ENCODE measurements at regions not wholly inside any gene's neighbourhood (a gene's known extent, or its start where the extent isn't known, plus 50 kb on each side); places are given as distances from the start of the nearest gene placed in this dataset.

DNA sequence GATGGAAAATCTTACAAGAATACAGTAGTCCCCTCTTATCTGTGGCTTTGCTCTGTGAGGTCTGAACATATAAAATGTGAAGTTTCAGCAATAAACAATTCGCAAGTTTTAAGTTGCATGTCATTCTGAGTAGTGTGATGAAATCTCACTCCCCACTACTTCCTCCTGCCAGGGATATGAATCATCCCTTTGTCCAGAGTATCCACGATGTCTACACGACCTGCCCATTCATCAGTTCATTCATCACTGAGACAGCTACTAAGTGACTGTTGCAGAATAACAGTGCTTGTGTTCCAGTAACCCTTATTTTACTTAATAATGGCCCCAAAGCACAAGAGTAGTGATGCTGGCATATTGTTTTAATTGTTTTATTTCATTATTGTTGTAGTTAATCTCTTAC lies 489.2 kb upstream of the UBE2E2 start:
- ChIA-PET POLR2A (no interaction called here), CTCF (interaction anchor here (0.9 to 1.3 kb wide), 2 partner anchors 10 to 16 kb away, joined by 4 to 5 read pairs; no protein-coding TSS in a partner anchor)
- Histone ChIP-seq H3K4me2 (no peak overlapping the region), H3K9ac (no peak overlapping the region), H3K79me2 (ENCODE audit: insufficient read depth) (no peaks in the 10 kb centered on the region), H4K20me1 (ENCODE audit: insufficient read depth) (no peaks in the 10 kb centered on the region), H3K36me3 (replicated peaks in 1 of 2; ENCODE audit: control insufficient read depth in 1 of 2, insufficient read depth in 2 of 2, low read length in 1 of 2) (no peaks in the 10 kb centered on the region), H3F3A (replicated peaks; ENCODE audit: insufficient read depth) (no peaks in the 10 kb centered on the region), H3K4me3 (ENCODE audit: low read depth in 2 of 2, low read length in 1 of 2) (no peak overlapping the region), H3K4me1 (ENCODE audit: control insufficient read depth in 1 of 2, insufficient read depth in 2 of 2, low read depth in 1 of 2, low read length in 1 of 2) (no peaks in the 10 kb centered on the region), H3K9me2 (no peaks in the 10 kb centered on the region), H2AFZ (ENCODE audit: low read depth) (no peak overlapping the region; the same call in 1 of the 2 replicates), H3K9me3 (no peaks in the 10 kb centered on the region), H3K27ac (ENCODE audit: low read depth in 2 of 2, low read length in 1 of 2) (no peak overlapping the region), H3K27me3 (ENCODE audit: insufficient read depth) (no peaks in the 10 kb centered on the region)
- WGBS (ENCODE audit: low lambda C conversion rate): 4% methylated on average over 3 of the region's 3 CpGs
- TF ChIP-seq, protein P1, sequence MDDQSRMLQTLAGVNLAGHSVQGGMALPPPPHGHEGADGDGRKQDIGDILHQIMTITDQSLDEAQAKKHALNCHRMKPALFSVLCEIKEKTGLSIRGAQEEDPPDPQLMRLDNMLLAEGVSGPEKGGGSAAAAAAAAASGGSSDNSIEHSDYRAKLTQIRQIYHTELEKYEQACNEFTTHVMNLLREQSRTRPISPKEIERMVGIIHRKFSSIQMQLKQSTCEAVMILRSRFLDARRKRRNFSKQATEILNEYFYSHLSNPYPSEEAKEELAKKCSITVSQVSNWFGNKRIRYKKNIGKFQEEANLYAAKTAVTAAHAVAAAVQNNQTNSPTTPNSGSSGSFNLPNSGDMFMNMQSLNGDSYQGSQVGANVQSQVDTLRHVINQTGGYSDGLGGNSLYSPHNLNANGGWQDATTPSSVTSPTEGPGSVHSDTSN (IDR thresholded peaks at IDR 0.05): peak; percentile 70
- TF ChIP-seq IRF3 (IDR thresholded peaks at IDR 0.05; ENCODE audit: low read depth, low read length) (no peak), ELF1 (IDR thresholded peaks at IDR 0.05) (no peak), USF2 (IDR thresholded peaks at IDR 0.05; ENCODE audit: borderline replicate concordance, low read depth, low read length) (no peak), MEF2A (IDR thresholded peaks at IDR 0.05; ENCODE audit: borderline replicate concordance, low read depth) (no peak), SMC3 (IDR thresholded peaks at IDR 0.05; ENCODE audit: low read depth, low read length) (no peak), MXI1 (IDR thresholded peaks at IDR 0.05; ENCODE audit: low read depth, low read length) (no peak), FOSL2 (IDR thresholded peaks at IDR 0.05; ENCODE audit: borderline replicate concordance, low read depth) (peak; percentile 35; the same call in 1 of the 2 replicates), CTCF (IDR thresholded peaks at IDR 0.05) (no peak)
- DNase-seq: no peak

DNA sequence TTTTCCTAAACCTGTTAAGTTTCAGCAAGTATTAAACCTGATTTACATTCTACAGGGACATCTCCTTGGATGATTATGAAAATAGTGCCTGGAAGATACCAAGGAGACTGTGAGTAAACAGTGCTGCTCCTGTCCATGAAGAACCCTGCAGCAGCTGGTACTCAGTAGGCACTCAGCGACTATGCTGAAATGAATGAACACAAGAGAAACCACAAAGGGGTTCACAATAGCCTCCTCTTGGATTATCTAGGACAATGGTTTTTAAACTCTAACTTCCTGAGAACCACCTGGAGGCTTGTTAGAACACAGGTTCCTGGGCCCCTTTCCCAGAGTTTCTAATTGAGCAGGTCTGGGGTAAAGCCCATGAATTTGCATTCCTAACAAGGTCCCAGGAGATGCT lies 488.4 kb upstream of the UBE2E2 start:
- TF ChIP-seq, protein P1 (IDR thresholded peaks at IDR 0.05): no peak
- no peak for TF ChIP-seq FOSL2 (IDR thresholded peaks at IDR 0.05; ENCODE audit: borderline replicate concordance, low read depth)
- TF ChIP-seq YY1 (IDR thresholded peaks at IDR 0.05; ENCODE audit: low read depth): no peak
- no peak for TF ChIP-seq POLR2AphosphoS5 (IDR thresholded peaks at IDR 0.05; ENCODE audit: low read depth, low read length)
- TF ChIP-seq USF1 (IDR thresholded peaks at IDR 0.05; ENCODE audit: borderline replicate concordance, low read depth): no peak
- TF ChIP-seq MXI1 (IDR thresholded peaks at IDR 0.05; ENCODE audit: low read depth, low read length): no peak
- no peak for TF ChIP-seq MEF2A (IDR thresholded peaks at IDR 0.05; ENCODE audit: borderline replicate concordance, low read depth)
- TF ChIP-seq GABPA (IDR thresholded peaks at IDR 0.05; ENCODE audit: low read depth): no peak
- TF ChIP-seq, protein P2, sequence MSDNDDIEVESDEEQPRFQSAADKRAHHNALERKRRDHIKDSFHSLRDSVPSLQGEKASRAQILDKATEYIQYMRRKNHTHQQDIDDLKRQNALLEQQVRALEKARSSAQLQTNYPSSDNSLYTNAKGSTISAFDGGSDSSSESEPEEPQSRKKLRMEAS (IDR thresholded peaks at IDR 0.05; ENCODE audit: low read depth): no peak
- TF ChIP-seq JUND (IDR thresholded peaks at IDR 0.05): no peak
- TF ChIP-seq TCF12 (IDR thresholded peaks at IDR 0.05): no peak
- TF ChIP-seq TAF1 (IDR thresholded peaks at IDR 0.05; ENCODE audit: borderline replicate concordance, low read depth, low read length): no peak
- ChIA-PET POLR2A (no interaction called here), CTCF (no interaction called here)

More for the DNA sequence above, 488.4 kb upstream of the UBE2E2 start:
- H3K4me3 ChIP-seq (ENCODE audit: low read depth in 2 of 2, low read length in 1 of 2): no peak overlapping the region
- 60% methylated on average over 1 of the region's 1 CpG for WGBS (ENCODE audit: low lambda C conversion rate)
- H3K9me3 ChIP-seq: no peaks in the 10 kb centered on the region
- no peak overlapping the region for H3K4me2 ChIP-seq
- no peaks in the 10 kb centered on the region for H3K4me1 ChIP-seq (ENCODE audit: control insufficient read depth in 1 of 2, insufficient read depth in 2 of 2, low read depth in 1 of 2, low read length in 1 of 2)
- no peaks in the 10 kb centered on the region for H3K79me2 ChIP-seq (ENCODE audit: insufficient read depth)
- H3F3A ChIP-seq (replicated peaks; ENCODE audit: insufficient read depth): no peaks in the 10 kb centered on the region
- H4K20me1 ChIP-seq (ENCODE audit: insufficient read depth): no peaks in the 10 kb centered on the region
- DNase-seq: no peak
- no peaks in the 10 kb centered on the region for H3K36me3 ChIP-seq (replicated peaks in 1 of 2; ENCODE audit: control insufficient read depth in 1 of 2, insufficient read depth in 2 of 2, low read length in 1 of 2)
- no peak overlapping the region for H2AFZ ChIP-seq (ENCODE audit: low read depth)
- H3K9ac ChIP-seq: no peak overlapping the region
- H3K27me3 ChIP-seq (ENCODE audit: insufficient read depth): no peaks in the 10 kb centered on the region
- no peak overlapping the region for H3K27ac ChIP-seq (ENCODE audit: low read depth in 2 of 2, low read length in 1 of 2)
- no peaks in the 10 kb centered on the region for H3K9me2 ChIP-seq

Measured in SK-N-SH (cell line).